Stomach (tissue), 8 donors: ENCODE measurements at regions not wholly inside any gene's neighbourhood (a gene's known extent, or its start where the extent isn't known, plus 50 kb on each side); places are given as distances from the start of the nearest gene placed in this dataset.

ENCODE experiments used
- DNase-seq, 2 donors: peaks; one replicate each; pipeline versions ENCODE4 v3.0.0 to v3.0.0-alpha.2; 2013 to 2019
- H3K27ac ChIP-seq, 5 donors: fragments of 200-600 bp in 4 of 5; sonication (generic) in 4 of 5; one replicate each; pipeline ENCODE4 v1.5.1; 2013 to 2019; ENCODE audit warnings: mild to moderate bottlenecking in 1 of 5, moderate library complexity in 1 of 5
- H3K27me3 ChIP-seq, 3 donors: fragments of 200-600 bp; sonication (generic); one replicate each; pipeline ENCODE4 v1.5.1; 2017 to 2019; ENCODE audit warnings: mixed run types in 1 of 3
- H3K36me3 ChIP-seq, 4 donors: fragments of 200-600 bp; sonication (generic); 1 replicate in 3 of 4; 2 replicates in 1 of 4; pipeline ENCODE4 v1.5.1; 2016 to 2019
- H3K4me1 ChIP-seq, 4 donors: fragments of 200-600 bp; sonication (generic); one replicate each; pipeline ENCODE4 v1.5.1; 2016 to 2019
- H3K4me3 ChIP-seq, 4 donors: fragments of 200-600 bp; sonication (generic) in 3 of 4; one replicate each; pipeline ENCODE4 v1.5.1; 2016 to 2019; ENCODE audit warnings: mild to moderate bottlenecking in 1 of 4
- H3K9me3 ChIP-seq, 4 donors: fragments of 200-600 bp; sonication (generic); one replicate each; pipeline ENCODE4 v1.5.1; 2016 to 2019
- EP300 ChIP-seq: sonication (generic); formaldehyde crosslinking; IDR thresholded peaks from one replicate; pipeline ENCODE4 v1.6.1; 2017; ENCODE audit warnings: antibody characterized with exemption
- POLR2A ChIP-seq, 4 donors: fragments of 450-650 bp; IDR thresholded peaks; one replicate each; pipeline ENCODE4 v1.6.1; 2016; ENCODE audit warnings: antibody characterized with exemption in 4 of 4, control low read depth in 2 of 4, mild to moderate bottlenecking in 1 of 4, moderate library complexity in 1 of 4
- POLR2AphosphoS5 ChIP-seq, 3 donors: sonication (generic); formaldehyde crosslinking; IDR thresholded peaks; one replicate each; pipeline ENCODE4 v1.6.1; 2016; ENCODE audit warnings: antibody characterized with exemption in 3 of 3
- WGBS, 5 donors: extraction: QIAGEN DNeasy Blood & Tissue Kit in 3 of 5; methylation state at CpG; one replicate each; pipeline versions ENCODE4 v1.1.5 to v1.1.7; 2013 to 2018; 5-methylcytosine and 5-hydroxymethylcytosine counted together
- intact Hi-C: fragments of 100-400 bp; cut with DNase I; formaldehyde crosslinking; loops from one replicate; pipeline ENCODE4 v1.15.1; 2023; ENCODE audit warnings: low total_unique reads
- TF ChIP-seq, protein P1 (sequence below), 7 experiments: fragments of 450-650 bp in 4 of 7; fragments of 200-600 bp in 3 of 7; sonication (generic) in 3 of 7; IDR thresholded peaks; one replicate each; pipeline ENCODE4 v1.5.1; 2016 to 2019; ENCODE audit warnings: antibody characterized with exemption in 7 of 7, control low read depth in 2 of 7, mild to moderate bottlenecking in 1 of 7
- donor health status: healthy with polysubstance abuse.
- donor health status: Bipolar disorder and iron deficiency.
- donor health status: healthy.

DNA sequence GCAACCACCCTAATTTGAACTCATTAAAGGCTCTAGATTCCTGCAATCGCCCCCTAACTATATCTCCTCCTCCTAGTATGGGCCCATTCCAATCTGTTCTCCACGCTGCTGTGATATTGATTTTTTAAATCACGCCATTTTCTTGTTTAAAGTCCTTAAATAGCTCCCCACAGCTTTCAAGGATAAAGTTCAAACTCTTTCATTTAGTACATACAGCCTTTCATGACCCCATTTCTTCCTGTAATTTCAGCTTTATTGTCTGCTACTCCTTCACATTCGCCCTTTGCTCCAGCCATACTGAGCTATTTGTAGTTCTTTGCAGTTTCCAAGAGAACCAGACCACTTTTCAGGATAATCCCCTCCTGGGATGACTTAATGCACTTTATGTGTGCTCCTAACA is 118.5 kb downstream of the GC start:
- no peak overlapping the region for H3K4me3 ChIP-seq
- no peak for DNase-seq
- peaks cover 0 to 4% (median 0%) of the 10 kb centered on the region in 4 donors for H3K9me3 ChIP-seq
- no peaks in the 10 kb centered on the region for H3K36me3 ChIP-seq
- no peak for TF ChIP-seq EP300
- TF ChIP-seq, protein P1, sequence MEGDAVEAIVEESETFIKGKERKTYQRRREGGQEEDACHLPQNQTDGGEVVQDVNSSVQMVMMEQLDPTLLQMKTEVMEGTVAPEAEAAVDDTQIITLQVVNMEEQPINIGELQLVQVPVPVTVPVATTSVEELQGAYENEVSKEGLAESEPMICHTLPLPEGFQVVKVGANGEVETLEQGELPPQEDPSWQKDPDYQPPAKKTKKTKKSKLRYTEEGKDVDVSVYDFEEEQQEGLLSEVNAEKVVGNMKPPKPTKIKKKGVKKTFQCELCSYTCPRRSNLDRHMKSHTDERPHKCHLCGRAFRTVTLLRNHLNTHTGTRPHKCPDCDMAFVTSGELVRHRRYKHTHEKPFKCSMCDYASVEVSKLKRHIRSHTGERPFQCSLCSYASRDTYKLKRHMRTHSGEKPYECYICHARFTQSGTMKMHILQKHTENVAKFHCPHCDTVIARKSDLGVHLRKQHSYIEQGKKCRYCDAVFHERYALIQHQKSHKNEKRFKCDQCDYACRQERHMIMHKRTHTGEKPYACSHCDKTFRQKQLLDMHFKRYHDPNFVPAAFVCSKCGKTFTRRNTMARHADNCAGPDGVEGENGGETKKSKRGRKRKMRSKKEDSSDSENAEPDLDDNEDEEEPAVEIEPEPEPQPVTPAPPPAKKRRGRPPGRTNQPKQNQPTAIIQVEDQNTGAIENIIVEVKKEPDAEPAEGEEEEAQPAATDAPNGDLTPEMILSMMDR (IDR thresholded peaks at IDR 0.05) = no peak
- no peak for TF ChIP-seq POLR2A (IDR thresholded peaks at IDR 0.05)
- TF ChIP-seq POLR2AphosphoS5 (IDR thresholded peaks at IDR 0.05) = no peak
- no peaks in the 10 kb centered on the region for H3K27me3 ChIP-seq
- intact Hi-C loops = no loop called here
- H3K27ac ChIP-seq = no peak overlapping the region
- 76 to 88% (median 83%) methylated on average over 4 of the region's 4 CpGs for WGBS, 5 donors
- no peaks in the 10 kb centered on the region for H3K4me1 ChIP-seq

DNA sequence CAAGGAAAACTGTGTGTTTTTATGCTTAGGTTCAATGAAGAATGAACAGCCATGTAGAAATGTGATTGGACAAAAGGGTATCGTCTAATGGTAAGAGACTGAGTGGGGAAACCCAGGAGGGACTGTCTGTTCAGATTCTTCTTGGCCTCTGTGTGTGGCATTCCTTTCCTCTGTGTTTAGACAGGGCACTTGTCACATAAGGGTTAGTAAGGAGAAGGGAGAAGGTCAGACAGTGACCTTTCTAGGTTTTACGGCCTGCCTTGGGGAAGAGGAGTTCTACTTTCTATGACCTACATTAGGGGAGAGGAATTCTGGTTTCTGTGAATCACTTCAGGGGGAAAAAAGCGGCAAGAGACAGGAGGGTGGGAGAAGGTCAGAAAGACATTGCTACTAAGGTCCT is 119.5 kb downstream of the GC start:
- no peak overlapping the region for H3K4me3 ChIP-seq
- TF ChIP-seq EP300 (no peak), POLR2AphosphoS5 (IDR thresholded peaks at IDR 0.05) (no peak), POLR2A (IDR thresholded peaks at IDR 0.05) (no peak)
- TF ChIP-seq, protein P1 (IDR thresholded peaks at IDR 0.05) = no peak
- no peaks in the 10 kb centered on the region for H3K9me3 ChIP-seq
- no peaks in the 10 kb centered on the region for H3K36me3 ChIP-seq
- DNase-seq = no peak
- intact Hi-C loops = no loop called here
- no peak overlapping the region for H3K27ac ChIP-seq
- H3K4me1 ChIP-seq = no peaks in the 10 kb centered on the region
- no peaks in the 10 kb centered on the region for H3K27me3 ChIP-seq
- 78 to 87% (median 86%) methylated on average over 3 of the region's 3 CpGs for WGBS, 5 donors

DNA sequence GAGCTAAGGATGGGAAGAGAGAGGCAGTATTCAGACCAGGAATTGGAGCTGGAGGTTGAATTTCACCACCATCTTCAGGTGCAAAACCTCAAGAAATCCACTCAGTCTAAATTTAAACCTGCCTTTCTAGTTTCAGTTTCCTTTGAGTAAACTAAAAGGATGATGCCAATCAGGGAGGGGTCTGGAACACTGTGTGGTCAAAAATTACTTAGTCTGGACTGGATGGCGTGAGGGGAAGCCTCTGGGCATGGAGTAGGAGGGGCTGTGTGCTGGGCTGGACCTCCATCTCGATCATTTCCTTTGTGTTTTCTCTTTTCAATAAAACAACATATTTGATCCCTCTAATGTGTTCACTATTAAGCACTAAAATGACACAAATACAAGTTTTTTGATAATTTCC is 120.1 kb downstream of the GC start:
- Histone ChIP-seq H3K36me3 (no peaks in the 10 kb centered on the region), H3K4me1 (no peaks in the 10 kb centered on the region), H3K9me3 (no peaks in the 10 kb centered on the region), H3K27ac (no peak overlapping the region), H3K4me3 (no peak overlapping the region), H3K27me3 (no peaks in the 10 kb centered on the region)
- no peak for DNase-seq
- TF ChIP-seq, protein P1 (IDR thresholded peaks at IDR 0.05) = no peak
- TF ChIP-seq POLR2AphosphoS5 (IDR thresholded peaks at IDR 0.05) = no peak
- no peak for TF ChIP-seq EP300
- TF ChIP-seq POLR2A (IDR thresholded peaks at IDR 0.05) = no peak
- intact Hi-C loops = no loop called here
- 49 to 54% (median 51%) methylated on average over 2 of the region's 2 CpGs for WGBS, 5 donors

DNA sequence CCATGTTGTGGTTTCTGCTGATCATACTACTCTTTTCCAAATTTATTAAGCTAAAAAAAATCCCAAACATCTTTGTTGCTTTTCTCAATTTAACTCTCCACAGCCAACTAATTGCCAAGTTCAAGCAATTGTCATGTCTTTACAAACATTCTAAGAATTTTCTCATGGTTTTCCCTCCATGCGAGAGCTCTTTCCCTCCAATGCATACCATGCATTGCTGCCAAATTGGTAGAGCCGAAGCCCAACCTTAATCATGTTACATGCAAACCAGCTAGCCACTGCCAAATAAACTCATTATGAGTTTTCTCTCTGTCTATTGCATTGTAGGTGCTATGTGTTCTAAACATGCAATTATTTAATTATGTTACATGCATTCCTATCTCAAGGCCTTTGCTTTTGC is 123.9 kb downstream of the GC start:
- TF ChIP-seq, protein P1 (IDR thresholded peaks at IDR 0.05) = no peak
- TF ChIP-seq EP300 (no peak), POLR2A (IDR thresholded peaks at IDR 0.05) (no peak), POLR2AphosphoS5 (IDR thresholded peaks at IDR 0.05) (no peak)
- Histone ChIP-seq H3K27me3 (no peaks in the 10 kb centered on the region), H3K4me3 (no peak overlapping the region), H3K4me1 (no peaks in the 10 kb centered on the region), H3K36me3 (no peaks in the 10 kb centered on the region), H3K9me3 (no peaks in the 10 kb centered on the region), H3K27ac (no peak overlapping the region)
- 71 to 88% (median 87%) methylated on average over 2 of the region's 2 CpGs for WGBS, 5 donors
- DNase-seq = no peak
- intact Hi-C loops = no loop called here
